ENCODE measurements at regions not wholly inside any gene's neighbourhood (a gene's known extent, or its start where the extent isn't known, plus 50 kb on each side); places are given as distances from the start of the nearest gene placed in this dataset.
A peak's percentile ranks its signal among the peaks of the same experiment; 100 is the strongest.

- no peak for TF ChIP-seq EZH2 (IDR thresholded peaks at IDR 0.05)
- TF ChIP-seq, protein P1, sequence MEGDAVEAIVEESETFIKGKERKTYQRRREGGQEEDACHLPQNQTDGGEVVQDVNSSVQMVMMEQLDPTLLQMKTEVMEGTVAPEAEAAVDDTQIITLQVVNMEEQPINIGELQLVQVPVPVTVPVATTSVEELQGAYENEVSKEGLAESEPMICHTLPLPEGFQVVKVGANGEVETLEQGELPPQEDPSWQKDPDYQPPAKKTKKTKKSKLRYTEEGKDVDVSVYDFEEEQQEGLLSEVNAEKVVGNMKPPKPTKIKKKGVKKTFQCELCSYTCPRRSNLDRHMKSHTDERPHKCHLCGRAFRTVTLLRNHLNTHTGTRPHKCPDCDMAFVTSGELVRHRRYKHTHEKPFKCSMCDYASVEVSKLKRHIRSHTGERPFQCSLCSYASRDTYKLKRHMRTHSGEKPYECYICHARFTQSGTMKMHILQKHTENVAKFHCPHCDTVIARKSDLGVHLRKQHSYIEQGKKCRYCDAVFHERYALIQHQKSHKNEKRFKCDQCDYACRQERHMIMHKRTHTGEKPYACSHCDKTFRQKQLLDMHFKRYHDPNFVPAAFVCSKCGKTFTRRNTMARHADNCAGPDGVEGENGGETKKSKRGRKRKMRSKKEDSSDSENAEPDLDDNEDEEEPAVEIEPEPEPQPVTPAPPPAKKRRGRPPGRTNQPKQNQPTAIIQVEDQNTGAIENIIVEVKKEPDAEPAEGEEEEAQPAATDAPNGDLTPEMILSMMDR (IDR thresholded peaks at IDR 0.05): no peak
- no peak for TF ChIP-seq EZH2phosphoT487 (IDR thresholded peaks at IDR 0.05)
- H3K36me3 ChIP-seq: no peaks in the 10 kb centered on the region
- peaks cover 3% of the 10 kb centered on the region for H3K36me3 Mint-ChIP-seq
- no peaks in the 10 kb centered on the region for H3K4me1 Mint-ChIP-seq
- no peak overlapping the region for H3K4me3 Mint-ChIP-seq
- H3K27me3 Mint-ChIP-seq (ENCODE audit: insufficient read depth, low read depth): peaks cover 8% of the 10 kb centered on the region
- H3K4me3 ChIP-seq: no peak overlapping the region
- no peak overlapping the region for H3K27ac ChIP-seq
- H3F3A ChIP-seq (ENCODE audit: low read depth): no peaks in the 10 kb centered on the region
- H2AFZ ChIP-seq (replicated peaks): no peak overlapping the region
- no peak overlapping the region for H3K27ac Mint-ChIP-seq
- no peak for DNase-seq (ENCODE audit: low spot score)
- H3K4me1 ChIP-seq: peaks cover 7% of the 10 kb centered on the region
- H3K9ac ChIP-seq: no peak overlapping the region
- no peaks in the 10 kb centered on the region for H4K20me1 ChIP-seq (ENCODE audit: low read depth)
- no peaks in the 10 kb centered on the region for H3K27me3 ChIP-seq
- no peaks in the 10 kb centered on the region for H3K9me3 ChIP-seq (ENCODE audit: low read depth)
- H3K9me3 Mint-ChIP-seq: peaks cover 25% of the 10 kb centered on the region
- no peaks in the 10 kb centered on the region for H3K79me2 ChIP-seq (ENCODE audit: low read depth)
- H3K4me2 ChIP-seq: no peak overlapping the region
Observed at GRCh38 chr2:106012591-106013347, 181.3 kb downstream of the UXS1 start.

DNA sequence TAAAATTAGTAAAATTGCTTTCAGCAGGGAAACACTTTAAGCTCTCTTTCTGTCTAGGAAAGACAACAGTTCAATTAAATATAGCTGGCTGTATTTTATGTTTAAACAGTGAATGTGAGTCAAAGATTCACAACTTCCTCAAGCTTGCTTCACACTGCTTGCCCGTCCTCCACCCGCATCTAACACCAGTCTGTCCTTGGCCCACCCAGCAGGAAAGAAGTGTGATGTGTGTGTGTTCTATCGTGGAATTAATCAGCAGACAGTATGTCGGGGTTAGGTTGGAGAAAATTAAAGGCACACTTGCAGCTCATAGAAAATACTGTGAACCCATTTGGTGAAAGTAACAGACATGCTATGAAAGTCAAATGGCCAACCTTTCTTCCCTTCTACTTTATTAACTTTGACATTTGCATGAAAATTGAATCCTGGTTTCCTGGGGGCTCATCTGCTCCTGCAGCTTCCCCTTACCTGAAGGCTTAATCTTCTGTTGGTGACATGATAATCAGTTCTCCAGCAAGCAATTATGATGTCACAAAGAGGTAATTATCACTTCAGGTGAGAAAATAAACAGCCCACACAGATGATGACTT is 182.0 kb downstream of the UXS1 start:
- no peak overlapping the region for H3K4me3 Mint-ChIP-seq
- peaks cover 30% of the 10 kb centered on the region for H3K9me3 Mint-ChIP-seq
- peaks cover 3% of the 10 kb centered on the region for H3K36me3 Mint-ChIP-seq
- Histone ChIP-seq H3K4me3 (no peak overlapping the region), H3K4me1 (peaks cover 7% of the 10 kb centered on the region), H3K27ac (no peak overlapping the region), H2AFZ (replicated peaks) (no peak overlapping the region), H3K36me3 (no peaks in the 10 kb centered on the region), H3K9me3 (ENCODE audit: low read depth) (no peaks in the 10 kb centered on the region), H3K4me2 (no peak overlapping the region), H3K79me2 (ENCODE audit: low read depth) (no peaks in the 10 kb centered on the region), H3K27me3 (no peaks in the 10 kb centered on the region), H4K20me1 (ENCODE audit: low read depth) (no peaks in the 10 kb centered on the region), H3F3A (ENCODE audit: low read depth) (no peaks in the 10 kb centered on the region), H3K9ac (no peak overlapping the region)
- no peak for DNase-seq (ENCODE audit: low spot score)
- no peaks in the 10 kb centered on the region for H3K4me1 Mint-ChIP-seq
- H3K27me3 Mint-ChIP-seq (ENCODE audit: insufficient read depth, low read depth): peaks cover 11% of the 10 kb centered on the region
- H3K27ac Mint-ChIP-seq: no peak overlapping the region
- no peak for TF ChIP-seq EZH2phosphoT487 (IDR thresholded peaks at IDR 0.05)
- no peak for TF ChIP-seq EZH2 (IDR thresholded peaks at IDR 0.05)
- TF ChIP-seq, protein P1 (IDR thresholded peaks at IDR 0.05): no peak

GRCh38 chr2:106011380-106011779 is 182.7 kb downstream of the UXS1 start:
- H3K4me2 ChIP-seq: peak overlapping the region; percentile 11
- H3K27ac Mint-ChIP-seq: no peak overlapping the region

More at GRCh38 chr2:106011380-106011779, 182.7 kb downstream of the UXS1 start:
- Mint-ChIP-seq H3K9me3 (peaks cover 37% of the 10 kb centered on the region), H3K36me3 (peaks cover 5% of the 10 kb centered on the region), H3K4me3 (no peak overlapping the region), H3K27me3 (ENCODE audit: insufficient read depth, low read depth) (peaks cover 11% of the 10 kb centered on the region), H3K4me1 (no peaks in the 10 kb centered on the region)
- Histone ChIP-seq H3K4me1 (peaks cover 7% of the 10 kb centered on the region), H4K20me1 (ENCODE audit: low read depth) (no peaks in the 10 kb centered on the region), H3K27ac (no peak overlapping the region), H3K27me3 (no peaks in the 10 kb centered on the region), H3K9me3 (ENCODE audit: low read depth) (no peaks in the 10 kb centered on the region), H3F3A (ENCODE audit: low read depth) (no peaks in the 10 kb centered on the region), H3K9ac (no peak overlapping the region), H3K36me3 (no peaks in the 10 kb centered on the region), H3K79me2 (ENCODE audit: low read depth) (no peaks in the 10 kb centered on the region), H3K4me3 (no peak overlapping the region), H2AFZ (replicated peaks) (no peak overlapping the region)
- no peak for DNase-seq (ENCODE audit: low spot score)
- TF ChIP-seq EZH2 (IDR thresholded peaks at IDR 0.05): no peak
- TF ChIP-seq, protein P1 (IDR thresholded peaks at IDR 0.05): no peak

All from neural progenitor cell (in vitro differentiated cells).